ENCODE measurements at regions not wholly inside any gene's neighbourhood (a gene's known extent, or its start where the extent isn't known, plus 50 kb on each side); places are given as distances from the start of the nearest gene placed in this dataset.

GRCh38 chr7:91778416-91778815 is 102.1 kb downstream of the MTERF1 start:
- TF ChIP-seq EZH2phosphoT487 (IDR thresholded peaks at IDR 0.05; ENCODE audit: insufficient read depth, low read depth) (no peak), EZH2 (IDR thresholded peaks at IDR 0.05; ENCODE audit: insufficient read depth, poor library complexity, severe bottlenecking) (no peak)

All from GM23248 (cell line).